ENCODE measurements at regions not wholly inside any gene's neighbourhood (a gene's known extent, or its start where the extent isn't known, plus 50 kb on each side); places are given as distances from the start of the nearest gene placed in this dataset.

- POLR2A ChIA-PET: no interaction called here
- DNase-seq (ENCODE audit: extremely low spot score): no peak
- CTCF ChIA-PET: interaction anchor here (1.8 to 11.3 kb wide), 2 partner anchors 19 to 1076 kb away, joined by 4 to 100 read pairs; no protein-coding TSS in a partner anchor
These were observed 197.3 kb upstream of the CLINT1 start for GRCh38 chr5:158056130-158056825.

GRCh38 chr5:158055111-158055501 lies 196.2 kb upstream of the CLINT1 start:
- ChIA-PET CTCF (interaction anchor here (1.2 to 1.8 kb wide), 2 partner anchors 20 to 1078 kb away, joined by 4 to 5 read pairs; no protein-coding TSS in a partner anchor), POLR2A (no interaction called here)
- no peak for DNase-seq (ENCODE audit: extremely low spot score)
- TF ChIP-seq CTCF (IDR thresholded peaks at IDR 0.05; ENCODE audit: control extremely low read depth, extremely low read depth, low read depth, missing control alignments): no peak

More at GRCh38 chr5:158056130-158056825, 197.3 kb upstream of the CLINT1 start:
- TF ChIP-seq CTCF (IDR thresholded peaks at IDR 0.05; ENCODE audit: control extremely low read depth, extremely low read depth, low read depth, missing control alignments): no peak

- DNase-seq (ENCODE audit: extremely low spot score): no peak
- ChIA-PET POLR2A (no interaction called here), CTCF (interaction anchor here (1.1 to 1.8 kb wide), 3 partner anchors 20 to 1078 kb away, joined by 3 to 5 read pairs (median 4); no protein-coding TSS in a partner anchor)
- no peak for TF ChIP-seq CTCF (IDR thresholded peaks at IDR 0.05; ENCODE audit: control extremely low read depth, extremely low read depth, low read depth, missing control alignments)
These were observed 195.5 kb upstream of the CLINT1 start for GRCh38 chr5:158054223-158055110.

- CTCF ChIA-PET: interaction anchor here (0.6 to 1.9 kb wide), 5 partner anchors 9 to 1465 kb away, joined by 3 to 5 read pairs (median 4); no protein-coding TSS in a partner anchor
- no peak for TF ChIP-seq CTCF (IDR thresholded peaks at IDR 0.05; ENCODE audit: control extremely low read depth, extremely low read depth, low read depth, missing control alignments)
- POLR2A ChIA-PET: no interaction called here
- no peak for DNase-seq (ENCODE audit: extremely low spot score)
These were observed 192.1 kb upstream of the CLINT1 start for GRCh38 chr5:158051036-158051435.

- CTCF ChIA-PET: interaction anchor here (0.6 to 1.9 kb wide), 5 partner anchors 10 to 1466 kb away, joined by 3 to 5 read pairs (median 4); no protein-coding TSS in a partner anchor
- DNase-seq (ENCODE audit: extremely low spot score): no peak
- POLR2A ChIA-PET: no interaction called here
- no peak for TF ChIP-seq CTCF (IDR thresholded peaks at IDR 0.05; ENCODE audit: control extremely low read depth, extremely low read depth, low read depth, missing control alignments)
These were observed 191.5 kb upstream of the CLINT1 start for GRCh38 chr5:158050421-158050820.

GRCh38 chr5:158049459-158049858 lies 190.5 kb upstream of the CLINT1 start:
- no peak for DNase-seq (ENCODE audit: extremely low spot score)
- POLR2A ChIA-PET: no interaction called here
- no peak for TF ChIP-seq CTCF (IDR thresholded peaks at IDR 0.05; ENCODE audit: control extremely low read depth, extremely low read depth, low read depth, missing control alignments)
- CTCF ChIA-PET: interaction anchor here (0.6 to 1.9 kb wide), 2 partner anchors 10 to 26 kb away, joined by 3 to 5 read pairs; no protein-coding TSS in a partner anchor
